ENCODE measurements at regions not wholly inside any gene's neighbourhood (a gene's known extent, or its start where the extent isn't known, plus 50 kb on each side); places are given as distances from the start of the nearest gene placed in this dataset.

- 94% methylated on average over 12 of the region's 12 CpGs for WGBS (ENCODE audit: low lambda C conversion rate, missing lambda C conversion rate)
- H3K36me3 ChIP-seq (replicated peaks; ENCODE audit: insufficient read depth, low read depth) = no peaks in the 10 kb centered on the region
- peak overlapping the region; percentile 42 for H3K4me2 ChIP-seq
- H3K27ac ChIP-seq = no peak overlapping the region
- TF ChIP-seq EZH2 (IDR thresholded peaks at IDR 0.05; ENCODE audit: borderline replicate concordance) = no peak
- no peak for TF ChIP-seq CTCF (IDR thresholded peaks at IDR 0.05; ENCODE audit: poor library complexity)
- no peak for TF ChIP-seq EZH2phosphoT487 (IDR thresholded peaks at IDR 0.05; ENCODE audit: low read depth, severe bottlenecking, unreplicated experiment)
- no peaks in the 10 kb centered on the region for H3K79me2 ChIP-seq
- H2AFZ ChIP-seq = peak overlapping the region; percentile 15
- no peaks in the 10 kb centered on the region for H3K9me3 ChIP-seq (ENCODE audit: low read depth)
- no peaks in the 10 kb centered on the region for H4K20me1 ChIP-seq (ENCODE audit: insufficient read depth, poor library complexity, severe bottlenecking)
- no peak for DNase-seq (ENCODE audit: low spot score)
- no peak overlapping the region for H3K4me3 ChIP-seq
- H3K27me3 ChIP-seq = no peaks in the 10 kb centered on the region
- H3K4me1 ChIP-seq (ENCODE audit: insufficient read depth) = no peaks in the 10 kb centered on the region
- H3K9me2 ChIP-seq (replicated peaks; ENCODE audit: insufficient read depth) = no peaks in the 10 kb centered on the region
Measured at GRCh38 chr14:85934123-85934885, 404.4 kb downstream of the FLRT2 start.

GRCh38 chr14:85921241-85921640 lies 391.3 kb downstream of the FLRT2 start:
- Histone ChIP-seq H4K20me1 (ENCODE audit: insufficient read depth, poor library complexity, severe bottlenecking) (no peaks in the 10 kb centered on the region), H3K9me3 (ENCODE audit: low read depth) (no peaks in the 10 kb centered on the region), H3K36me3 (replicated peaks; ENCODE audit: insufficient read depth, low read depth) (no peaks in the 10 kb centered on the region), H2AFZ (no peak overlapping the region), H3K79me2 (no peaks in the 10 kb centered on the region), H3K27ac (no peak overlapping the region), H3K4me2 (no peak overlapping the region), H3K9me2 (replicated peaks; ENCODE audit: insufficient read depth) (no peaks in the 10 kb centered on the region), H3K4me1 (ENCODE audit: insufficient read depth) (no peaks in the 10 kb centered on the region), H3K27me3 (no peaks in the 10 kb centered on the region), H3K4me3 (no peak overlapping the region)
- TF ChIP-seq EZH2phosphoT487 (IDR thresholded peaks at IDR 0.05; ENCODE audit: low read depth, severe bottlenecking, unreplicated experiment) (no peak), EZH2 (IDR thresholded peaks at IDR 0.05; ENCODE audit: borderline replicate concordance) (no peak), CTCF (IDR thresholded peaks at IDR 0.05; ENCODE audit: poor library complexity) (no peak)
- 67% methylated on average over 3 of the region's 3 CpGs for WGBS (ENCODE audit: low lambda C conversion rate, missing lambda C conversion rate)
- DNase-seq (ENCODE audit: low spot score) = no peak

GRCh38 chr14:85917716-85918115 lies 387.8 kb downstream of the FLRT2 start:
- TF ChIP-seq EZH2phosphoT487 (IDR thresholded peaks at IDR 0.05; ENCODE audit: low read depth, severe bottlenecking, unreplicated experiment) (no peak), EZH2 (IDR thresholded peaks at IDR 0.05; ENCODE audit: borderline replicate concordance) (no peak)
- H3K4me1 ChIP-seq (ENCODE audit: insufficient read depth) = no peaks in the 10 kb centered on the region
- no peaks in the 10 kb centered on the region for H3K9me3 ChIP-seq (ENCODE audit: low read depth)
- DNase-seq (ENCODE audit: low spot score) = no peak
- H3K4me2 ChIP-seq = no peak overlapping the region
- H3K4me3 ChIP-seq = no peak overlapping the region
- H2AFZ ChIP-seq = no peak overlapping the region
- no peaks in the 10 kb centered on the region for H3K79me2 ChIP-seq
- no peaks in the 10 kb centered on the region for H4K20me1 ChIP-seq (ENCODE audit: insufficient read depth, poor library complexity, severe bottlenecking)
- no peaks in the 10 kb centered on the region for H3K27me3 ChIP-seq
- H3K36me3 ChIP-seq (replicated peaks; ENCODE audit: insufficient read depth, low read depth) = no peaks in the 10 kb centered on the region
- WGBS (ENCODE audit: low lambda C conversion rate, missing lambda C conversion rate) = 93% methylated on average over 4 of the region's 4 CpGs
- no peaks in the 10 kb centered on the region for H3K9me2 ChIP-seq (replicated peaks; ENCODE audit: insufficient read depth)
- no peak overlapping the region for H3K27ac ChIP-seq

- WGBS (ENCODE audit: low lambda C conversion rate, missing lambda C conversion rate) = 84% methylated on average over 2 of the region's 2 CpGs
- H3K4me3 ChIP-seq = no peak overlapping the region
- no peaks in the 10 kb centered on the region for H3K79me2 ChIP-seq
- no peaks in the 10 kb centered on the region for H3K27me3 ChIP-seq
- no peak overlapping the region for H2AFZ ChIP-seq
- DNase-seq (ENCODE audit: low spot score) = no peak
- H4K20me1 ChIP-seq (ENCODE audit: insufficient read depth, poor library complexity, severe bottlenecking) = no peaks in the 10 kb centered on the region
- no peaks in the 10 kb centered on the region for H3K4me1 ChIP-seq (ENCODE audit: insufficient read depth)
- H3K36me3 ChIP-seq (replicated peaks; ENCODE audit: insufficient read depth, low read depth) = no peaks in the 10 kb centered on the region
- no peak overlapping the region for H3K27ac ChIP-seq
- H3K9me3 ChIP-seq (ENCODE audit: low read depth) = no peaks in the 10 kb centered on the region
- H3K4me2 ChIP-seq = no peak overlapping the region
- TF ChIP-seq EZH2 (IDR thresholded peaks at IDR 0.05; ENCODE audit: borderline replicate concordance) (no peak), EZH2phosphoT487 (IDR thresholded peaks at IDR 0.05; ENCODE audit: low read depth, severe bottlenecking, unreplicated experiment) (no peak), CTCF (IDR thresholded peaks at IDR 0.05; ENCODE audit: poor library complexity) (no peak)
- H3K9me2 ChIP-seq (replicated peaks; ENCODE audit: insufficient read depth) = no peaks in the 10 kb centered on the region
Measured at GRCh38 chr14:85915711-85916110, 385.8 kb downstream of the FLRT2 start.

Data from hepatocyte (in vitro differentiated cells).